ENCODE measurements at regions not wholly inside any gene's neighbourhood (a gene's known extent, or its start where the extent isn't known, plus 50 kb on each side); places are given as distances from the start of the nearest gene placed in this dataset.

GRCh38 chr9:22529426-22530199 lies 83.0 kb downstream of the DMRTA1 start:
- no peaks in the 10 kb centered on the region for H3K4me1 Mint-ChIP-seq (ENCODE audit: unreplicated experiment)
- no peaks in the 10 kb centered on the region for H3K9me3 Mint-ChIP-seq (ENCODE audit: unreplicated experiment)
- H3K27me3 Mint-ChIP-seq (ENCODE audit: unreplicated experiment), result peaks cover 2% of the 10 kb centered on the region
- H3K36me3 Mint-ChIP-seq (ENCODE audit: unreplicated experiment), result no peaks in the 10 kb centered on the region
- TF ChIP-seq, protein P1, sequence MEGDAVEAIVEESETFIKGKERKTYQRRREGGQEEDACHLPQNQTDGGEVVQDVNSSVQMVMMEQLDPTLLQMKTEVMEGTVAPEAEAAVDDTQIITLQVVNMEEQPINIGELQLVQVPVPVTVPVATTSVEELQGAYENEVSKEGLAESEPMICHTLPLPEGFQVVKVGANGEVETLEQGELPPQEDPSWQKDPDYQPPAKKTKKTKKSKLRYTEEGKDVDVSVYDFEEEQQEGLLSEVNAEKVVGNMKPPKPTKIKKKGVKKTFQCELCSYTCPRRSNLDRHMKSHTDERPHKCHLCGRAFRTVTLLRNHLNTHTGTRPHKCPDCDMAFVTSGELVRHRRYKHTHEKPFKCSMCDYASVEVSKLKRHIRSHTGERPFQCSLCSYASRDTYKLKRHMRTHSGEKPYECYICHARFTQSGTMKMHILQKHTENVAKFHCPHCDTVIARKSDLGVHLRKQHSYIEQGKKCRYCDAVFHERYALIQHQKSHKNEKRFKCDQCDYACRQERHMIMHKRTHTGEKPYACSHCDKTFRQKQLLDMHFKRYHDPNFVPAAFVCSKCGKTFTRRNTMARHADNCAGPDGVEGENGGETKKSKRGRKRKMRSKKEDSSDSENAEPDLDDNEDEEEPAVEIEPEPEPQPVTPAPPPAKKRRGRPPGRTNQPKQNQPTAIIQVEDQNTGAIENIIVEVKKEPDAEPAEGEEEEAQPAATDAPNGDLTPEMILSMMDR (IDR thresholded peaks at IDR 0.05), result no peak
- DNase-seq (ENCODE audit: extremely low spot score, unreplicated experiment), result no peak
- no peak overlapping the region for H3K27ac Mint-ChIP-seq (ENCODE audit: unreplicated experiment)
- H3K4me3 Mint-ChIP-seq (ENCODE audit: unreplicated experiment), result no peak overlapping the region

DNA sequence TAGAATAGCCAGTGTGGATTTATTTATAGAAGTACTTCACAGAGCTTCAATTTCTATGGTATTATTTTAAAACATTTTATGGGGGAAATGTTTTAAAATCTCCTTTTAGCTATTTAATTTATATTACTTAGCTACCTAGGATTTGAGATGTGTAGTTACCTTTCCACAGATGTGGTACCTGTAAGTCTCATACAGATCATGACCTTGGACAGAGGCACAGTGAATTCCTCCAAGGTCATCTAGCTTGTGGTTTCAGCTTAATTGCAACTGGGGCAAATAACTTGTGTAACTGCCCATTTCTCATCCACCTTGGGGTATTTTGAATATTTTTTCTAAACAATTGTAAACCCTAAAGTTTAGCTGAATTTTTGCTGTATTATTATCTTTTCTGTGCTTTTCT lies 89.2 kb downstream of the DMRTA1 start:
- H3K9me3 Mint-ChIP-seq (ENCODE audit: unreplicated experiment), result no peaks in the 10 kb centered on the region
- no peak overlapping the region for H3K4me3 Mint-ChIP-seq (ENCODE audit: unreplicated experiment)
- no peak for DNase-seq (ENCODE audit: extremely low spot score, unreplicated experiment)
- TF ChIP-seq, protein P1 (IDR thresholded peaks at IDR 0.05), result no peak
- H3K36me3 Mint-ChIP-seq (ENCODE audit: unreplicated experiment), result no peaks in the 10 kb centered on the region
- H3K4me1 Mint-ChIP-seq (ENCODE audit: unreplicated experiment), result no peaks in the 10 kb centered on the region
- no peaks in the 10 kb centered on the region for H3K27me3 Mint-ChIP-seq (ENCODE audit: unreplicated experiment)
- no peak overlapping the region for H3K27ac Mint-ChIP-seq (ENCODE audit: unreplicated experiment)

- Mint-ChIP-seq H3K36me3 (ENCODE audit: unreplicated experiment) (no peaks in the 10 kb centered on the region), H3K4me3 (ENCODE audit: unreplicated experiment) (no peak overlapping the region), H3K9me3 (ENCODE audit: unreplicated experiment) (no peaks in the 10 kb centered on the region), H3K4me1 (ENCODE audit: unreplicated experiment) (no peaks in the 10 kb centered on the region), H3K27me3 (ENCODE audit: unreplicated experiment) (no peaks in the 10 kb centered on the region), H3K27ac (ENCODE audit: unreplicated experiment) (no peak overlapping the region)
- DNase-seq (ENCODE audit: extremely low spot score, unreplicated experiment), result no peak
- TF ChIP-seq, protein P1 (IDR thresholded peaks at IDR 0.05), result no peak
Observed at GRCh38 chr9:22537721-22538120, 91.1 kb downstream of the DMRTA1 start.

GRCh38 chr9:22548625-22549024 lies 102.0 kb downstream of the DMRTA1 start:
- H3K4me3 Mint-ChIP-seq (ENCODE audit: unreplicated experiment), result no peak overlapping the region
- peaks cover 2% of the 10 kb centered on the region for H3K27me3 Mint-ChIP-seq (ENCODE audit: unreplicated experiment)
- TF ChIP-seq, protein P1 (IDR thresholded peaks at IDR 0.05), result no peak
- H3K36me3 Mint-ChIP-seq (ENCODE audit: unreplicated experiment), result no peaks in the 10 kb centered on the region
- no peaks in the 10 kb centered on the region for H3K4me1 Mint-ChIP-seq (ENCODE audit: unreplicated experiment)
- no peak for DNase-seq (ENCODE audit: extremely low spot score, unreplicated experiment)
- H3K9me3 Mint-ChIP-seq (ENCODE audit: unreplicated experiment), result no peaks in the 10 kb centered on the region
- H3K27ac Mint-ChIP-seq (ENCODE audit: unreplicated experiment), result no peak overlapping the region

GRCh38 chr9:22574740-22575139 lies 128.1 kb downstream of the DMRTA1 start:
- H3K27me3 Mint-ChIP-seq (ENCODE audit: unreplicated experiment), result no peaks in the 10 kb centered on the region
- no peak overlapping the region for H3K4me3 Mint-ChIP-seq (ENCODE audit: unreplicated experiment)
- peaks cover 51% of the 10 kb centered on the region for H3K9me3 Mint-ChIP-seq (ENCODE audit: unreplicated experiment)

More at GRCh38 chr9:22574740-22575139, 128.1 kb downstream of the DMRTA1 start:
- Mint-ChIP-seq H3K4me1 (ENCODE audit: unreplicated experiment) (no peaks in the 10 kb centered on the region), H3K36me3 (ENCODE audit: unreplicated experiment) (no peaks in the 10 kb centered on the region), H3K27ac (ENCODE audit: unreplicated experiment) (no peak overlapping the region)
- DNase-seq (ENCODE audit: extremely low spot score, unreplicated experiment), result no peak
- TF ChIP-seq, protein P1 (IDR thresholded peaks at IDR 0.05), result no peak

All from osteocyte (in vitro differentiated cells).